ENCODE measurements at regions not wholly inside any gene's neighbourhood (a gene's known extent, or its start where the extent isn't known, plus 50 kb on each side); places are given as distances from the start of the nearest gene placed in this dataset.

GRCh38 chr3:4222574-4223175, 80.5 kb upstream of the SETMAR start:
- DNase-seq (ENCODE audit: extremely low read depth, low read depth), result no peak
- no peak for TF ChIP-seq CTCF (IDR thresholded peaks at IDR 0.05; ENCODE audit: low read depth, low read length, missing control alignments)
- H3K4me3 ChIP-seq (replicated peaks; ENCODE audit: low read depth, low read length), result no peak overlapping the region

GRCh38 chr3:4223777-4224176, 79.4 kb upstream of the SETMAR start:
- DNase-seq (ENCODE audit: extremely low read depth, low read depth), result no peak
- TF ChIP-seq CTCF (IDR thresholded peaks at IDR 0.05; ENCODE audit: low read depth, low read length, missing control alignments), result no peak

GRCh38 chr3:4224331-4224730, 78.8 kb upstream of the SETMAR start:
- DNase-seq (ENCODE audit: extremely low read depth, low read depth), result no peak
- no peak overlapping the region for H3K4me3 ChIP-seq (replicated peaks; ENCODE audit: low read depth, low read length)
- TF ChIP-seq CTCF (IDR thresholded peaks at IDR 0.05; ENCODE audit: low read depth, low read length, missing control alignments), result no peak

More at GRCh38 chr3:4223777-4224176, 79.4 kb upstream of the SETMAR start:
- no peak overlapping the region for H3K4me3 ChIP-seq (replicated peaks; ENCODE audit: low read depth, low read length)

DNA sequence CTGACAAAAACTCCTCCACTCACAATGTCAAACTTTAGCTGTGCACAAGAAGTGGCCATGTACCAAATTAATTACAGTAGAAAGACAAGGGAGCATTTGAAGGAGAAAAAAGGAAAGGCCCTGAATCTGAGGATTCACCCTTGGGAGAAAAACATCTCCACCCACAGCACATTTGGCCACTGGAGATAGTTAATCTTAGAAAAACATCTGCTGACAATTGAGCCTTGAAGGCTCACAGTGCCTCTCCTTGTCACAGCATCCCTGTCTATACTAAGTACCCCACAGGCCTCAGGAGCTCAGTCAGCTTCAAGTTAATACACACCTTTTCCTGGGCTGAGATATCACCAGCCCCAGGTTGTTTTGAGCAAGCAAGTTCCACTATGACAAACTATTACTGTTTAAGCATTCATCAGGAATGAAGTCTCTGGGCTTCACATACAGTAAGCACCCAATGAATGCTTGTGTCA, 78.1 kb upstream of the SETMAR start:
- no peak for DNase-seq (ENCODE audit: extremely low read depth, low read depth)
- no peak for TF ChIP-seq CTCF (IDR thresholded peaks at IDR 0.05; ENCODE audit: low read depth, low read length, missing control alignments)
- H3K4me3 ChIP-seq (replicated peaks; ENCODE audit: low read depth, low read length), result no peak overlapping the region

GRCh38 chr3:4228295-4228694, 74.9 kb upstream of the SETMAR start:
- no peak overlapping the region for H3K4me3 ChIP-seq (replicated peaks; ENCODE audit: low read depth, low read length)
- no peak for DNase-seq (ENCODE audit: extremely low read depth, low read depth)
- no peak for TF ChIP-seq CTCF (IDR thresholded peaks at IDR 0.05; ENCODE audit: low read depth, low read length, missing control alignments)

- DNase-seq (ENCODE audit: extremely low read depth, low read depth), result no peak
- no peak overlapping the region for H3K4me3 ChIP-seq (replicated peaks; ENCODE audit: low read depth, low read length)
- TF ChIP-seq CTCF (IDR thresholded peaks at IDR 0.05; ENCODE audit: low read depth, low read length, missing control alignments), result no peak
Measured at GRCh38 chr3:4231041-4231440, 72.1 kb upstream of the SETMAR start.

GRCh38 chr3:4232798-4233197, 70.4 kb upstream of the SETMAR start:
- no peak for TF ChIP-seq CTCF (IDR thresholded peaks at IDR 0.05; ENCODE audit: low read depth, low read length, missing control alignments)
- DNase-seq (ENCODE audit: extremely low read depth, low read depth), result no peak
- no peak overlapping the region for H3K4me3 ChIP-seq (replicated peaks; ENCODE audit: low read depth, low read length)
